Peyer's patch (tissue), 4 donors: ENCODE measurements at regions not wholly inside any gene's neighbourhood (a gene's known extent, or its start where the extent isn't known, plus 50 kb on each side); places are given as distances from the start of the nearest gene placed in this dataset.

Experiments
- POLR2A ChIP-seq, 2 donors: fragments of 450-650 bp; IDR thresholded peaks; one replicate each; pipeline ENCODE4 v1.5.1; 2017; ENCODE audit warnings: antibody characterized with exemption in 2 of 2, mild to moderate bottlenecking in 2 of 2, moderate library complexity in 2 of 2
- TF ChIP-seq, protein P1 (sequence below), 6 experiments: fragments of 450-650 bp in 4 of 6; fragments of 200-600 bp in 2 of 6; sonication (generic) in 1 of 6; IDR thresholded peaks; one replicate each; pipeline ENCODE4 v1.5.1; 2017 to 2019; ENCODE audit warnings: antibody characterized with exemption in 6 of 6, mild to moderate bottlenecking in 3 of 6, moderate library complexity in 1 of 6

DNA sequence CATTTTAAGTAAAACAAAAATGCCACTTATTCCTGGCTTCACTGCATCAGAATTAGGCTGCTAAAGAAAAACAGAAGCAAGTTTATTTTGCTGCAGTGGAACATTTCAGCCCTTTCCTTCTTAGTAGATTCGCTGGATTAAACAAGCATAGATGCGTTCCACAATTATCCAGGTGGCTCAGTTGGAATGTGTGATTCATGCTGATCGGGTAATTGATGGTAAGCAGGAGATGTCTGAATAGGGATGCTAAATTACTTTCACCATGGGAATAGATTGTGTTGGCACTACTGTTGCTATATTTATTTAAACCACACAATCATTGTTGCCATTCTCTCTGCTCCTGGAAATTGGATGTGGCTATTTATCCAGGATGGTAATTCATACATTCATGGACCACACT lies 440.1 kb upstream of the DDI1 start:
- no peak for TF ChIP-seq POLR2A (IDR thresholded peaks at IDR 0.05)
- TF ChIP-seq, protein P1, sequence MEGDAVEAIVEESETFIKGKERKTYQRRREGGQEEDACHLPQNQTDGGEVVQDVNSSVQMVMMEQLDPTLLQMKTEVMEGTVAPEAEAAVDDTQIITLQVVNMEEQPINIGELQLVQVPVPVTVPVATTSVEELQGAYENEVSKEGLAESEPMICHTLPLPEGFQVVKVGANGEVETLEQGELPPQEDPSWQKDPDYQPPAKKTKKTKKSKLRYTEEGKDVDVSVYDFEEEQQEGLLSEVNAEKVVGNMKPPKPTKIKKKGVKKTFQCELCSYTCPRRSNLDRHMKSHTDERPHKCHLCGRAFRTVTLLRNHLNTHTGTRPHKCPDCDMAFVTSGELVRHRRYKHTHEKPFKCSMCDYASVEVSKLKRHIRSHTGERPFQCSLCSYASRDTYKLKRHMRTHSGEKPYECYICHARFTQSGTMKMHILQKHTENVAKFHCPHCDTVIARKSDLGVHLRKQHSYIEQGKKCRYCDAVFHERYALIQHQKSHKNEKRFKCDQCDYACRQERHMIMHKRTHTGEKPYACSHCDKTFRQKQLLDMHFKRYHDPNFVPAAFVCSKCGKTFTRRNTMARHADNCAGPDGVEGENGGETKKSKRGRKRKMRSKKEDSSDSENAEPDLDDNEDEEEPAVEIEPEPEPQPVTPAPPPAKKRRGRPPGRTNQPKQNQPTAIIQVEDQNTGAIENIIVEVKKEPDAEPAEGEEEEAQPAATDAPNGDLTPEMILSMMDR (IDR thresholded peaks at IDR 0.05), result no peak
